OCI-LY1 (cell line): ENCODE measurements at regions not wholly inside any gene's neighbourhood (a gene's known extent, or its start where the extent isn't known, plus 50 kb on each side); places are given as distances from the start of the nearest gene placed in this dataset.

ENCODE experiments used
- H2AFZ ChIP-seq: fragments of 200-600 bp; sonication (generic), shearing (Covaris generic); 2 replicates; pipeline ENCODE4 v1.6.0; 2014; ENCODE audit warnings: antibody characterized with exemption, mild to moderate bottlenecking, low read length
- H3F3A ChIP-seq: fragments of 200-600 bp; sonication (generic), shearing (Covaris generic); 2 replicates; pipeline ENCODE4 v1.6.0; 2014; ENCODE audit warnings: mild to moderate bottlenecking, antibody characterized with exemption, low read length, moderate library complexity; ENCODE audit not compliant: insufficient read depth
- H3K27ac ChIP-seq: fragments of 200-600 bp; sonication (generic); 2 replicates; pipeline ENCODE4 v1.5.1; 2014; ENCODE audit warnings: low read length, mixed run types, mild to moderate bottlenecking, low read depth; ENCODE audit not compliant: poor library complexity, severe bottlenecking
- H3K27me3 ChIP-seq: fragments of 200-600 bp; sonication (generic); 2 replicates; pipeline ENCODE4 v1.6.0; 2014; ENCODE audit warnings: antibody characterized with exemption, mild to moderate bottlenecking, low read length, moderate library complexity; ENCODE audit not compliant: insufficient read depth
- H3K36me3 ChIP-seq: fragments of 200-600 bp; sonication (generic); 2 replicates; pipeline ENCODE4 v1.6.1; 2014; ENCODE audit warnings: mild to moderate bottlenecking, antibody characterized with exemption, low read length, moderate library complexity, mixed read lengths; ENCODE audit not compliant: insufficient read depth
- H3K4me1 ChIP-seq: fragments of 200-600 bp; sonication (generic); 2 replicates; pipeline ENCODE4 v1.5.1; 2014; ENCODE audit warnings: mild to moderate bottlenecking, low read length, moderate library complexity; ENCODE audit not compliant: insufficient read depth, severe bottlenecking
- H3K4me2 ChIP-seq: fragments of 200-600 bp; sonication (generic), shearing (Covaris generic); 2 replicates; pipeline ENCODE4 v1.6.1; 2014; ENCODE audit warnings: low read length
- H3K4me3 ChIP-seq: fragments of 200-600 bp; sonication (generic); 2 replicates; pipeline ENCODE4 v1.5.1; 2014; ENCODE audit warnings: low read length, low read depth, mild to moderate bottlenecking, mixed read lengths; ENCODE audit not compliant: poor library complexity, severe bottlenecking
- H3K79me2 ChIP-seq: fragments of 200-600 bp; shearing (Covaris generic); 2 replicates; pipeline ENCODE4 v1.6.1; 2016; ENCODE audit warnings: mixed run types, low read length, mixed read lengths; ENCODE audit not compliant: insufficient read depth
- H3K9ac ChIP-seq: fragments of 200-600 bp; sonication (generic), shearing (Covaris generic); 2 replicates; pipeline ENCODE4 v1.6.1; 2014; ENCODE audit warnings: mild to moderate bottlenecking, low read length, mixed read lengths
- H3K9me2 ChIP-seq: fragments of 200-600 bp; sonication (generic), shearing (Covaris generic); 2 replicates; pipeline ENCODE4 v1.6.1; 2014; ENCODE audit warnings: low read depth, mild to moderate bottlenecking, low read length, mixed read lengths
- H3K9me3 ChIP-seq: fragments of 200-600 bp; shearing (Covaris generic); 2 replicates; pipeline ENCODE4 v1.6.1; 2014; ENCODE audit warnings: low read length, mixed read lengths
- H4K20me1 ChIP-seq: fragments of 200-600 bp; sonication (generic), shearing (Covaris generic); 2 replicates; pipeline ENCODE4 v1.6.0; 2016; ENCODE audit warnings: mild to moderate bottlenecking, low read length; ENCODE audit not compliant: insufficient read depth
- EZH2 ChIP-seq: fragments of 200-600 bp; sonication (generic), shearing (Covaris generic); IDR thresholded peaks from 2 replicates; pipeline ENCODE4 v1.8.0; 2017; ENCODE audit warnings: borderline replicate concordance, mixed run types, mild to moderate bottlenecking, antibody characterized with exemption, low read length, moderate library complexity, mixed read lengths
- TF ChIP-seq, protein P1 (sequence below): fragments of 200-600 bp; sonication (generic), shearing (Covaris generic); IDR thresholded peaks from 2 replicates; pipeline ENCODE4 v1.5.1; 2017; ENCODE audit warnings: mild to moderate bottlenecking, antibody characterized with exemption, low read length, moderate library complexity, mixed read lengths

DNA sequence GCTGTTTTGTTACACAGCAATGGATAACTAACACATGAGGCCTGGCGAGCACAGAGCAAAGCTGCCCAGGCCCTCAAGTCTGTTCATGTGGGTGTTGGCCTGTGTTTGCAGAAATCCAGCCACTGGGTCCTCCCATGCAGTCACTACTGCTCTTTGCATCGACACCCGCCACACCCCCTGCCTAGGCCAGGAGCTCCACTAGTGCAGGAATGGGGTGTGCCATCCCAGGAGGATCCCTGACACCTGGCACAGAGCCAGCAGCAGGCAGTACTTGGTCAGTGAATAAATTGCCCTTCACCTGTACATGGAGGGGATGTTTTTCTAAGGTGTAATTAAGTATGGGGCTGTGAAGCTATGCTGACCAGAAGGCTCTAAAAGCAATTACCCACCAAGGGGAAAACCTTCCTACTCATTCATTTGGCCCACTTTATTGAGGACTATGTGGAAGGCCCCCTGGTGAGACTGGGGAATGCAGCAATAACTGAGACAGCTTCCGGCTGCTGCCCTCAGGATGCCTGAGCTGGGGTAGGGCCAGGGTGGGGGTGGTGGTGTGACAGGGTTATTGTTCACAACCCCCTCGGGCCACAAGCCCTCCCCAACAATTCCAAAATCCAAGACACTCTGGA lies 160.8 kb downstream of the CRYBB2 start:
- H3K4me3 ChIP-seq, result no peak overlapping the region
- no peaks in the 10 kb centered on the region for H3K4me1 ChIP-seq
- H3K79me2 ChIP-seq, result no peaks in the 10 kb centered on the region
- no peaks in the 10 kb centered on the region for H3F3A ChIP-seq
- no peaks in the 10 kb centered on the region for H3K9me2 ChIP-seq
- no peak overlapping the region for H2AFZ ChIP-seq
- H3K9me3 ChIP-seq, result no peaks in the 10 kb centered on the region
- no peak overlapping the region for H3K27ac ChIP-seq
- H3K4me2 ChIP-seq, result no peak overlapping the region
- H3K27me3 ChIP-seq, result peaks cover 4% of the 10 kb centered on the region; the same call in 1 of the 2 replicates
- H3K9ac ChIP-seq, result no peak overlapping the region
- H3K36me3 ChIP-seq, result no peaks in the 10 kb centered on the region
- no peaks in the 10 kb centered on the region for H4K20me1 ChIP-seq
- TF ChIP-seq EZH2, result no peak
- TF ChIP-seq, protein P1, sequence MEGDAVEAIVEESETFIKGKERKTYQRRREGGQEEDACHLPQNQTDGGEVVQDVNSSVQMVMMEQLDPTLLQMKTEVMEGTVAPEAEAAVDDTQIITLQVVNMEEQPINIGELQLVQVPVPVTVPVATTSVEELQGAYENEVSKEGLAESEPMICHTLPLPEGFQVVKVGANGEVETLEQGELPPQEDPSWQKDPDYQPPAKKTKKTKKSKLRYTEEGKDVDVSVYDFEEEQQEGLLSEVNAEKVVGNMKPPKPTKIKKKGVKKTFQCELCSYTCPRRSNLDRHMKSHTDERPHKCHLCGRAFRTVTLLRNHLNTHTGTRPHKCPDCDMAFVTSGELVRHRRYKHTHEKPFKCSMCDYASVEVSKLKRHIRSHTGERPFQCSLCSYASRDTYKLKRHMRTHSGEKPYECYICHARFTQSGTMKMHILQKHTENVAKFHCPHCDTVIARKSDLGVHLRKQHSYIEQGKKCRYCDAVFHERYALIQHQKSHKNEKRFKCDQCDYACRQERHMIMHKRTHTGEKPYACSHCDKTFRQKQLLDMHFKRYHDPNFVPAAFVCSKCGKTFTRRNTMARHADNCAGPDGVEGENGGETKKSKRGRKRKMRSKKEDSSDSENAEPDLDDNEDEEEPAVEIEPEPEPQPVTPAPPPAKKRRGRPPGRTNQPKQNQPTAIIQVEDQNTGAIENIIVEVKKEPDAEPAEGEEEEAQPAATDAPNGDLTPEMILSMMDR, result no peak

DNA sequence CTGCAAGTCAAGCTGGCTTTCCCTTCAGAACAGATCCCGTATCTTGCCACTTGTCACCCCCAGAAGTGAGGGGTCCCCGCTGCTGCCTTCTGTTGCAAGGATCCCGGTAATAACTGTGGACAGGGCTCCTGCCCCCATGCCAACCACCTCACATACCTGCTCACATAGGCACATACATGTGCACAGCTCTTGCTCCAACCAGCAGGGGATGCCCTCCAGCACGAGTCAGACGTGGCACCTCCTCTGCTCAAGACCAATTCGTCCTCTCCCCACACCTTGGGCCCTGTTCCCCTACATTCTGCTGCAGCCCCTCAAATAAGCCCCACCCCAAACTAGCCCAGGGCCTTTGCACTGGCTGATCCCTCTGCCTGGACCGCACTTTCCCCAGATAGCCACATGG lies 163.3 kb downstream of the CRYBB2 start:
- Histone ChIP-seq H3K9ac (no peak overlapping the region), H3K4me3 (no peak overlapping the region), H2AFZ (no peak overlapping the region), H3K27ac (no peak overlapping the region), H3F3A (no peaks in the 10 kb centered on the region), H3K36me3 (no peaks in the 10 kb centered on the region), H3K4me1 (no peaks in the 10 kb centered on the region), H3K79me2 (no peaks in the 10 kb centered on the region), H4K20me1 (no peaks in the 10 kb centered on the region), H3K4me2 (no peak overlapping the region), H3K9me2 (no peaks in the 10 kb centered on the region), H3K27me3 (peaks cover 4% of the 10 kb centered on the region; the same call in 1 of the 2 replicates), H3K9me3 (no peaks in the 10 kb centered on the region)
- TF ChIP-seq EZH2, result no peak
- TF ChIP-seq, protein P1, result peak; percentile 41; the same call in 1 of the 2 replicates

DNA sequence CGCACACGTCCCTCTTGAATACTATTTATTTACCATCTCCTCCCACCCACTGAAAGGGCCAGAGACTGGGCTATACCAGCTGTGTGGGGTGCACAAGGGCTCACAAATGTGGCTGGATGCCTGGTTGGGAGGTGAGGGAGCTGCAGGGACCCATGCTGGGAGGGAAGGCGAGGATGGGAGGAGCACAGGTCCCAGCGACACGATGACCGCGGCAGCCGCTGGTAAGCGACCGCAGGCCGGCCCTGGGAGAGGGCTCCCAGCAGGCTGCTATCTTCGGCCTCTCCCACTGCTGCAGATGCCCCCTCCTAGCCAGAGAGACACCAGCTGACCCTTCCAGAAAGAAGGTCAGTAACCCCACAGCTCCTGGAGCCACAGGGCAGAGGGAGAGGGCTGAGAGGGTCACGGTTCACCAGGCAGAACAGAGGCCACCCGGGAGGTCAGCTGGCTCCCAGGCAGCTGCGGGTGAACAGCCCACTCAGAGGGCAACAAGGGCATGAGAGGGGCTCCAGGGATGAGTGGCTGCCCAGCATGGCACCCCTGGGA lies 163.9 kb downstream of the CRYBB2 start:
- Histone ChIP-seq H3K27ac (no peak overlapping the region), H3K4me2 (no peak overlapping the region), H3K4me1 (no peaks in the 10 kb centered on the region), H3K9me2 (no peaks in the 10 kb centered on the region), H3K4me3 (no peak overlapping the region), H3K79me2 (no peaks in the 10 kb centered on the region), H3K27me3 (peaks cover 6% of the 10 kb centered on the region; the same call in 1 of the 2 replicates), H3K9ac (no peak overlapping the region), H3K9me3 (no peaks in the 10 kb centered on the region), H3K36me3 (no peaks in the 10 kb centered on the region), H4K20me1 (no peaks in the 10 kb centered on the region), H3F3A (no peaks in the 10 kb centered on the region), H2AFZ (no peak overlapping the region)
- no peak for TF ChIP-seq EZH2
- TF ChIP-seq, protein P1, result no peak
